AG10803 (cell line): ENCODE measurements at regions not wholly inside any gene's neighbourhood (a gene's known extent, or its start where the extent isn't known, plus 50 kb on each side); places are given as distances from the start of the nearest gene placed in this dataset.

Experiments
- DNase-seq: peaks from one replicate; pipeline ENCODE4 v3.0.0; 2010; ENCODE audit warnings: low read depth
- H3K4me3 ChIP-seq: 2 replicates; pipeline ENCODE4 v1.5.1; 2011; ENCODE audit warnings: mild to moderate bottlenecking, low read length, control low read depth
- CTCF ChIP-seq: conservative IDR thresholded peaks from 2 replicates; pipeline ENCODE4 v1.5.1; 2011; ENCODE audit warnings: mild to moderate bottlenecking, low read length, control low read depth, inconsistent platforms

GRCh38 chr3:117171124-117171523, 461.5 kb downstream of the TUSC7 start:
- no peak for DNase-seq
- no peak for TF ChIP-seq CTCF
- no peak overlapping the region for H3K4me3 ChIP-seq

- H3K4me3 ChIP-seq = no peak overlapping the region
- no peak for TF ChIP-seq CTCF
- no peak for DNase-seq
Measured at GRCh38 chr3:117172426-117172825, 462.8 kb downstream of the TUSC7 start.

GRCh38 chr3:117181222-117181621, 471.6 kb downstream of the TUSC7 start:
- no peak for DNase-seq
- TF ChIP-seq CTCF = no peak
- H3K4me3 ChIP-seq = no peak overlapping the region

GRCh38 chr3:117184574-117184973, 475.0 kb downstream of the TUSC7 start:
- no peak for TF ChIP-seq CTCF
- DNase-seq = peak; percentile 50
- no peak overlapping the region for H3K4me3 ChIP-seq

- no peak for DNase-seq
- H3K4me3 ChIP-seq = no peak overlapping the region
- TF ChIP-seq CTCF = no peak
Measured at GRCh38 chr3:117191245-117191644, 481.7 kb downstream of the TUSC7 start.

- DNase-seq = no peak
- H3K4me3 ChIP-seq = no peak overlapping the region
- no peak for TF ChIP-seq CTCF
Measured at GRCh38 chr3:117192888-117193287, 483.3 kb downstream of the TUSC7 start.

- DNase-seq = no peak
- TF ChIP-seq CTCF = peak; percentile 48
- no peak overlapping the region for H3K4me3 ChIP-seq
Measured at GRCh38 chr3:117193390-117193789, 483.8 kb downstream of the TUSC7 start.
